ENCODE measurements at regions not wholly inside any gene's neighbourhood (a gene's known extent, or its start where the extent isn't known, plus 50 kb on each side); places are given as distances from the start of the nearest gene placed in this dataset.

GRCh38 chr1:117719004-117719403, 113.2 kb downstream of the TENT5C start:
- H4K91ac ChIP-seq (ENCODE audit: insufficient read depth, low read depth, low read length) = no peak overlapping the region
- H2BK15ac ChIP-seq (ENCODE audit: low read depth, low read length) = no peak overlapping the region
- H2AFZ ChIP-seq (replicated peaks; ENCODE audit: low read length, poor library complexity) = no peak overlapping the region
- H4K20me1 ChIP-seq (ENCODE audit: insufficient read depth, low read length) = no peaks in the 10 kb centered on the region
- no peak overlapping the region for H3K9ac ChIP-seq (ENCODE audit: low read depth, low read length)
- no TSS peak for BruUV-seq (replicated peaks)
- no peak overlapping the region for H3K23ac ChIP-seq (ENCODE audit: low read depth, low read length)
- H2AK9ac ChIP-seq (replicated peaks; ENCODE audit: low read depth, low read length, poor library complexity) = no peak overlapping the region
- dilution Hi-C loops (cut with HindIII; ENCODE audit: low sequenced_read_pairs, unreplicated experiment) (no loop called here), intact Hi-C loops (cut with micrococcal nuclease) (no loop called here), in situ Hi-C loops (cut with MboI; ENCODE audit: low sequenced_read_pairs) (no loop called here)
- no peaks in the 10 kb centered on the region for H3K27me3 ChIP-seq (ENCODE audit: control insufficient read depth, insufficient read depth, low read length)
- no peak overlapping the region for H2BK5ac ChIP-seq (ENCODE audit: low read depth, low read length, poor library complexity, severe bottlenecking)
- no peak overlapping the region for H3K27ac ChIP-seq (ENCODE audit: insufficient read depth, low read length)
- no peak overlapping the region for H3K4me3 ChIP-seq (ENCODE audit: insufficient read depth, low read depth, low read length)
- ChIA-PET POLR2A (ENCODE audit: unreplicated experiment) (no interaction called here), CTCF (no interaction called here)
- H4K8ac ChIP-seq (ENCODE audit: low read depth in 2 of 2, low read length in 2 of 2) = no peak overlapping the region
- H2AK5ac ChIP-seq (ENCODE audit: low read depth, low read length) = no peak overlapping the region
- H3K9me1 ChIP-seq (ENCODE audit: insufficient read depth, low read length) = no peaks in the 10 kb centered on the region
- no peaks in the 10 kb centered on the region for H3K79me1 ChIP-seq (ENCODE audit: low read depth in 1 of 2, low read length in 2 of 2)
- H3K18ac ChIP-seq (ENCODE audit: low read depth, low read length) = no peak overlapping the region
- H2BK20ac ChIP-seq (ENCODE audit: low read depth, low read length) = no peak overlapping the region
- H3K9me3 ChIP-seq (ENCODE audit: control insufficient read depth, insufficient read depth, low read length) = peaks cover 4% of the 10 kb centered on the region; the same call in 1 of the 2 replicates
- ATAC-seq (ENCODE audit: low read depth) (no peak), DNase-seq (no peak)
- TF ChIP-seq NFE2L2 (IDR thresholded peaks at IDR 0.05; ENCODE audit: low read depth, low read length) (no peak), FOS (IDR thresholded peaks at IDR 0.05; ENCODE audit: low read depth, low read length) (no peak), POLR2A (IDR thresholded peaks at IDR 0.05; ENCODE audit: low read depth, low read length) (no peak), SMC3 (IDR thresholded peaks at IDR 0.05; ENCODE audit: low read depth, low read length) (no peak), MAFK (IDR thresholded peaks at IDR 0.05; ENCODE audit: low read depth, low read length) (no peak), RAD21 (IDR thresholded peaks at IDR 0.05; ENCODE audit: low read length) (no peak), BHLHE40 (IDR thresholded peaks at IDR 0.05; ENCODE audit: low read depth, low read length) (no peak), RFX5 (IDR thresholded peaks at IDR 0.05; ENCODE audit: low read depth, low read length) (no peak), CTCF (conservative IDR thresholded peaks at IDR 0.05; ENCODE audit: low read depth, low read length) (no peak), USF2 (IDR thresholded peaks at IDR 0.05; ENCODE audit: low read depth, low read length) (no peak)
- H3K56ac ChIP-seq (ENCODE audit: extremely low read depth, insufficient read depth, low read length) = no peak overlapping the region
- no CpG with 5 or more reads among the region's 1 CpG for WGBS, 2 experiments (ENCODE audit: extremely low coverage in 2 of 2, insufficient read length in 1 of 2)
- H3K14ac ChIP-seq (replicated peaks; ENCODE audit: low read depth, low read length) = no peak overlapping the region
- H3K4me1 ChIP-seq (ENCODE audit: control insufficient read depth, insufficient read depth, low read length) = no peaks in the 10 kb centered on the region
- no peak overlapping the region for H2BK120ac ChIP-seq (ENCODE audit: low read depth, low read length)
- no peak overlapping the region for H3K4ac ChIP-seq (ENCODE audit: low read depth, low read length)
- H4K5ac ChIP-seq (ENCODE audit: low read depth, low read length) = no peak overlapping the region
- no peak overlapping the region for H3K4me2 ChIP-seq (ENCODE audit: low read depth, low read length)
- H3K36me3 ChIP-seq (ENCODE audit: control insufficient read depth, insufficient read depth, low read length) = no peaks in the 10 kb centered on the region

All from IMR-90 (cell line).